Prostate gland (tissue), 2 donors: ENCODE measurements at regions not wholly inside any gene's neighbourhood (a gene's known extent, or its start where the extent isn't known, plus 50 kb on each side); places are given as distances from the start of the nearest gene placed in this dataset.
A peak's percentile ranks its signal among the peaks of the same experiment; 100 is the strongest.

Experiments
- DNase-seq: peaks from one replicate; pipeline ENCODE4 v3.0.0-alpha.2; 2019; ENCODE audit warnings: low spot score
- H3K27ac ChIP-seq, 2 donors: fragments of 200-600 bp; sonication (generic); 2 replicates each; pipeline ENCODE4 v1.5.1; 2017 to 2019
- H3K27me3 ChIP-seq: fragments of 200-600 bp; sonication (generic); replicated peaks from 2 replicates; pipeline ENCODE4 v1.5.1; 2019; ENCODE audit not compliant: insufficient read depth
- H3K36me3 ChIP-seq, 2 donors: fragments of 200-600 bp; sonication (generic); 1 replicate in 1 of 2; 2 replicates in 1 of 2; pipeline versions ENCODE4 v1.5.1 to v1.8.1; 2017 to 2019
- H3K4me1 ChIP-seq: fragments of 200-600 bp; sonication (generic); replicated peaks from 2 replicates; pipeline ENCODE4 v1.5.1; 2019
- H3K4me3 ChIP-seq, 2 donors: fragments of 200-600 bp; sonication (generic); 2 replicates each; pipeline ENCODE4 v1.5.1; 2017 to 2019
- H3K9me3 ChIP-seq: fragments of 200-600 bp; sonication (generic); 2 replicates; pipeline ENCODE4 v1.5.1; 2017
- CTCF ChIP-seq, 4 experiments: fragments of 200-600 bp in 2 of 4; fragments of 450-650 bp in 2 of 4; sonication (generic) in 2 of 4; IDR thresholded peaks; 1 replicate in 3 of 4; 2 replicates in 1 of 4; pipeline ENCODE4 v1.5.1; 2016 to 2019; ENCODE audit warnings: antibody characterized with exemption in 4 of 4, mild to moderate bottlenecking in 2 of 4, moderate library complexity in 2 of 4
- POLR2A ChIP-seq: fragments of 450-650 bp; IDR thresholded peaks from one replicate; pipeline ENCODE4 v1.6.1; 2016; ENCODE audit warnings: antibody characterized with exemption, mild to moderate bottlenecking
- POLR2AphosphoS5 ChIP-seq: sonication (generic); formaldehyde crosslinking; IDR thresholded peaks from one replicate; pipeline ENCODE4 v1.6.1; 2017; ENCODE audit warnings: antibody characterized with exemption
- WGBS: methylation state at CpG from one replicate; pipeline ENCODE4 v1.1.5; 2018; 5-methylcytosine and 5-hydroxymethylcytosine counted together
- intact Hi-C: fragments of 100-400 bp; cut with DNase I; formaldehyde crosslinking; loops from one replicate; pipeline ENCODE4 v1.14.2; 2022

- DNase-seq = peak; percentile 1
- no peak overlapping the region for H3K27ac ChIP-seq
- no peaks in the 10 kb centered on the region for H3K27me3 ChIP-seq
- H3K36me3 ChIP-seq = no peaks in the 10 kb centered on the region
- no peak for TF ChIP-seq CTCF (IDR thresholded peaks at IDR 0.05)
- WGBS = 95% methylated on average over 14 of the region's 14 CpGs
- no peaks in the 10 kb centered on the region for H3K9me3 ChIP-seq
- no peak overlapping the region for H3K4me3 ChIP-seq
- no peaks in the 10 kb centered on the region for H3K4me1 ChIP-seq
- intact Hi-C loops = no loop called here
Observed at GRCh38 chr1:234704106-234704887, 94.3 kb upstream of the IRF2BP2 start.

- no peak for TF ChIP-seq POLR2A
- DNase-seq = peak; percentile 0
- Histone ChIP-seq H3K36me3 (no peaks in the 10 kb centered on the region), H3K9me3 (no peaks in the 10 kb centered on the region), H3K27ac (no peak overlapping the region), H3K4me3 (no peak overlapping the region), H3K27me3 (no peaks in the 10 kb centered on the region), H3K4me1 (no peaks in the 10 kb centered on the region)
- WGBS = 73% methylated on average over 7 of the region's 7 CpGs
- intact Hi-C loops = no loop called here
Observed at GRCh38 chr1:234702342-234703000, 92.5 kb upstream of the IRF2BP2 start.

DNA sequence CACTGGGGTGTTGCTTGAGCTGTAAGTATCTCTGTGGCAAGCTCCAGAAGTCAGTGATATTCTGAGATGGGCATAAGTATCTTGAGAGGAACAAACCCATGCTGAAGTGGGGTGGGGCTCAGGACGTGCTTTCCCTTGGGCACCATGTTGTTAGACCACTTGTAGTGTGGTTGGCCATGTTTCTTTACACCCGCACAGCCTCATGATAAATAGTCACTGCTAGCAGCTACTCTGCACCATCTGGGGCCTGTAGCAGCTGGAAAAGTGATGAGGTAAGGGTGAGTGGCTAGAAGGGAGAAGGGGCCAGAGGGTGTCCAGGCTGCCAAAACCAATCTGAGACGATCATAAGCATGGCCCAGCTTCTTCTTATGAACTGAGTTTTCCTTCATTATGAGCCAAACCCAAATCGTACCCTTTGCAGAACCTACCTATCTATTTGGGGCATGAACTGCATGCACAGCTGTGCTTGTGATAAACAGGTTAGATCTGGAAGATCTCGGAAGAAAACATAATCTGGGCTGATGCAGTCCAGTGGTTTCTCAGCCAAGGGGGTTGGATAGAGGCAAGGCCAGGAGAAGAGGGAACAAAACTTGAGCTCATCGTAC lies 91.9 kb upstream of the IRF2BP2 start:
- intact Hi-C loops = no loop called here
- WGBS = 88% methylated on average over 6 of the region's 6 CpGs

GRCh38 chr1:234699795-234700665 lies 90.1 kb upstream of the IRF2BP2 start:
- peak; percentile 3 for DNase-seq
- Histone ChIP-seq H3K4me3 (no peak overlapping the region), H3K9me3 (no peaks in the 10 kb centered on the region), H3K36me3 (no peaks in the 10 kb centered on the region), H3K27ac (no peak overlapping the region), H3K27me3 (no peaks in the 10 kb centered on the region), H3K4me1 (no peaks in the 10 kb centered on the region)
- 62% methylated on average over 7 of the region's 7 CpGs for WGBS
- intact Hi-C loops = no loop called here
- no peak for TF ChIP-seq POLR2AphosphoS5
- no peak for TF ChIP-seq POLR2A
- no peak for TF ChIP-seq CTCF (IDR thresholded peaks at IDR 0.05)

More for the DNA sequence above, 91.9 kb upstream of the IRF2BP2 start:
- no peaks in the 10 kb centered on the region for H3K27me3 ChIP-seq
- H3K4me1 ChIP-seq = no peaks in the 10 kb centered on the region
- no peaks in the 10 kb centered on the region for H3K36me3 ChIP-seq
- no peak overlapping the region for H3K4me3 ChIP-seq
- DNase-seq = no peak
- no peak overlapping the region for H3K27ac ChIP-seq
- no peak for TF ChIP-seq POLR2A
- no peak for TF ChIP-seq CTCF (IDR thresholded peaks at IDR 0.05)
- TF ChIP-seq POLR2AphosphoS5 = no peak
- H3K9me3 ChIP-seq = no peaks in the 10 kb centered on the region

DNA sequence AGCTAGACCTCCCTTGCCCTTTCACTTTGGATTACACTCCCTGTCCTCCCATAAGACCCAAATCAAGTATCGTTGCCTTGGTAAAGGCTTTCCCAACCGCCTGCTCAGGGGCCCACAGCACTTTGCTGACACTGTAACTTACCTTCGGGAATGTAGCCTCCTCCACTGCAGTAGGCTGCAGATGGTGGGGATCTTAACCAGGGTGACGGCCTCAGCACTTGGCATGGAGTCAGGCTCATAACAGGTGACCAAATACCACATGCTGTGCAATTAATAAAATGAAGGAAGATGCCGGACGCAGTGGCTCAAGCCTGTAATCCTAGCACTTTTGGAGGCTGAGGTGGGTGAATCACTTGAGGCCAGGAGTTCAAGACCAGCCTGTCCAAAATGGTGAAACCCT lies 88.7 kb upstream of the IRF2BP2 start:
- Histone ChIP-seq H3K4me3 (no peak overlapping the region), H3K27me3 (no peaks in the 10 kb centered on the region), H3K36me3 (no peaks in the 10 kb centered on the region), H3K4me1 (no peaks in the 10 kb centered on the region), H3K27ac (no peak overlapping the region), H3K9me3 (no peaks in the 10 kb centered on the region)
- TF ChIP-seq POLR2AphosphoS5 = no peak
- no peak for TF ChIP-seq CTCF (IDR thresholded peaks at IDR 0.05)
- no peak for TF ChIP-seq POLR2A
- DNase-seq = peak; percentile 3
- intact Hi-C loops = no loop called here
- 89% methylated on average over 6 of the region's 6 CpGs for WGBS
